Transverse colon (tissue), 4 donors: ENCODE measurements at regions not wholly inside any gene's neighbourhood (a gene's known extent, or its start where the extent isn't known, plus 50 kb on each side); places are given as distances from the start of the nearest gene placed in this dataset.

ENCODE experiments used
- POLR2AphosphoS5 ChIP-seq, 3 donors: sonication (generic); formaldehyde crosslinking; IDR thresholded peaks; one replicate each; pipeline ENCODE4 v1.6.1; 2016; ENCODE audit warnings: antibody characterized with exemption in 3 of 3
- TF ChIP-seq, protein P1 (sequence below), 5 experiments: fragments of 200-600 bp in 3 of 5; fragments of 450-650 bp in 2 of 5; sonication (generic) in 3 of 5; IDR thresholded peaks; 1 replicate in 2 of 5; 2 replicates in 3 of 5; pipeline ENCODE4 v1.5.1; 2016 to 2017; ENCODE audit warnings: antibody characterized with exemption in 5 of 5, inconsistent platforms in 3 of 5, mild to moderate bottlenecking in 2 of 5, moderate library complexity in 1 of 5

- TF ChIP-seq, protein P1, sequence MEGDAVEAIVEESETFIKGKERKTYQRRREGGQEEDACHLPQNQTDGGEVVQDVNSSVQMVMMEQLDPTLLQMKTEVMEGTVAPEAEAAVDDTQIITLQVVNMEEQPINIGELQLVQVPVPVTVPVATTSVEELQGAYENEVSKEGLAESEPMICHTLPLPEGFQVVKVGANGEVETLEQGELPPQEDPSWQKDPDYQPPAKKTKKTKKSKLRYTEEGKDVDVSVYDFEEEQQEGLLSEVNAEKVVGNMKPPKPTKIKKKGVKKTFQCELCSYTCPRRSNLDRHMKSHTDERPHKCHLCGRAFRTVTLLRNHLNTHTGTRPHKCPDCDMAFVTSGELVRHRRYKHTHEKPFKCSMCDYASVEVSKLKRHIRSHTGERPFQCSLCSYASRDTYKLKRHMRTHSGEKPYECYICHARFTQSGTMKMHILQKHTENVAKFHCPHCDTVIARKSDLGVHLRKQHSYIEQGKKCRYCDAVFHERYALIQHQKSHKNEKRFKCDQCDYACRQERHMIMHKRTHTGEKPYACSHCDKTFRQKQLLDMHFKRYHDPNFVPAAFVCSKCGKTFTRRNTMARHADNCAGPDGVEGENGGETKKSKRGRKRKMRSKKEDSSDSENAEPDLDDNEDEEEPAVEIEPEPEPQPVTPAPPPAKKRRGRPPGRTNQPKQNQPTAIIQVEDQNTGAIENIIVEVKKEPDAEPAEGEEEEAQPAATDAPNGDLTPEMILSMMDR (IDR thresholded peaks at IDR 0.05) = no peak
- no peak for TF ChIP-seq POLR2AphosphoS5 (IDR thresholded peaks at IDR 0.05)
These were observed 434.3 kb upstream of the IMPG1 start for GRCh38 chr6:76506808-76507207.
